ENCODE measurements at regions not wholly inside any gene's neighbourhood (a gene's known extent, or its start where the extent isn't known, plus 50 kb on each side); places are given as distances from the start of the nearest gene placed in this dataset.
"Not testable (repeated sequence)": the region's sequence is repeated elsewhere in the genome, so short reads cannot be mapped to it uniquely, and the experiment has no call there.

- Histone ChIP-seq H3K27me3 (replicated peaks in 1 of 4; ENCODE audit: control extremely low read depth in 1 of 4, control insufficient read depth in 3 of 4, insufficient read depth in 4 of 4, low read length in 3 of 4) (no peaks in the 10 kb centered on the region), H3K9ac (ENCODE audit: low read length) (no peak overlapping the region), H3K9me3 (ENCODE audit: control extremely low read depth in 1 of 3, control insufficient read depth in 2 of 3, insufficient read depth in 1 of 3, low read length in 2 of 3) (no peaks in the 10 kb centered on the region), H2AFZ (ENCODE audit: insufficient read depth, low read depth, low read length, poor library complexity, severe bottlenecking) (no peak overlapping the region), H3K36me3 (replicated peaks in 1 of 2; ENCODE audit: control extremely low read depth in 1 of 2, control insufficient read depth in 1 of 2, extremely low read depth in 1 of 2, insufficient read depth in 2 of 2, low read length in 1 of 2) (no peaks in the 10 kb centered on the region), H3K4me2 (replicated peaks; ENCODE audit: low read depth, low read length, poor library complexity, severe bottlenecking) (no peak overlapping the region), H3K79me2 (ENCODE audit: control insufficient read depth, insufficient read depth, low read length) (no peaks in the 10 kb centered on the region), H3K27ac (ENCODE audit: low read length in 2 of 2) (no peak overlapping the region), H4K20me1 (ENCODE audit: control insufficient read depth, insufficient read depth, low read length, poor library complexity, severe bottlenecking) (no peaks in the 10 kb centered on the region), H3K4me3 (ENCODE audit: control extremely low read depth in 1 of 5, extremely low read depth in 1 of 5, insufficient read depth in 1 of 5, low read depth in 2 of 5, low read length in 4 of 5) (no peak overlapping the region), H3K4me1 (ENCODE audit: control insufficient read depth in 2 of 2, insufficient read depth in 2 of 2, low read length in 2 of 2) (no peaks in the 10 kb centered on the region)
- CTCF ChIA-PET, result no interaction called here
- H3K27me3 Mint-ChIP-seq, result no peaks in the 10 kb centered on the region
- ATAC-seq (ENCODE audit: low read depth) (no peak), DNase-seq (no peak)
- POLR2A ChIA-PET, result no interaction called here
- H3K9me3 Mint-ChIP-seq (ENCODE audit: insufficient read depth), result peaks cover 2% of the 10 kb centered on the region
- H3K4me3 Mint-ChIP-seq, result no peak overlapping the region
- intact Hi-C loops (cut with micrococcal nuclease), result no loop called here
- WGBS (ENCODE audit: insufficient coverage), result 86% methylated on average over 2 of the region's 2 CpGs
- no peak overlapping the region for H3K27ac Mint-ChIP-seq
- no peaks in the 10 kb centered on the region for H3K4me1 Mint-ChIP-seq
- no peak for TF ChIP-seq EZH2 (IDR thresholded peaks at IDR 0.05; ENCODE audit: borderline replicate concordance, insufficient read depth, low read depth, low read length, poor library complexity, severe bottlenecking)
- TF ChIP-seq, protein P1, sequence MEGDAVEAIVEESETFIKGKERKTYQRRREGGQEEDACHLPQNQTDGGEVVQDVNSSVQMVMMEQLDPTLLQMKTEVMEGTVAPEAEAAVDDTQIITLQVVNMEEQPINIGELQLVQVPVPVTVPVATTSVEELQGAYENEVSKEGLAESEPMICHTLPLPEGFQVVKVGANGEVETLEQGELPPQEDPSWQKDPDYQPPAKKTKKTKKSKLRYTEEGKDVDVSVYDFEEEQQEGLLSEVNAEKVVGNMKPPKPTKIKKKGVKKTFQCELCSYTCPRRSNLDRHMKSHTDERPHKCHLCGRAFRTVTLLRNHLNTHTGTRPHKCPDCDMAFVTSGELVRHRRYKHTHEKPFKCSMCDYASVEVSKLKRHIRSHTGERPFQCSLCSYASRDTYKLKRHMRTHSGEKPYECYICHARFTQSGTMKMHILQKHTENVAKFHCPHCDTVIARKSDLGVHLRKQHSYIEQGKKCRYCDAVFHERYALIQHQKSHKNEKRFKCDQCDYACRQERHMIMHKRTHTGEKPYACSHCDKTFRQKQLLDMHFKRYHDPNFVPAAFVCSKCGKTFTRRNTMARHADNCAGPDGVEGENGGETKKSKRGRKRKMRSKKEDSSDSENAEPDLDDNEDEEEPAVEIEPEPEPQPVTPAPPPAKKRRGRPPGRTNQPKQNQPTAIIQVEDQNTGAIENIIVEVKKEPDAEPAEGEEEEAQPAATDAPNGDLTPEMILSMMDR (IDR thresholded peaks at IDR 0.05), result no peak
These were observed 226.2 kb upstream of the DGKB start for GRCh38 chr7:15128716-15129115.

GRCh38 chr7:15126653-15127052 is 224.1 kb upstream of the DGKB start:
- H3K4me3 Mint-ChIP-seq; H3K36me3 ChIP-seq (replicated peaks in 1 of 2; ENCODE audit: control extremely low read depth in 1 of 2, control insufficient read depth in 1 of 2, extremely low read depth in 1 of 2, insufficient read depth in 2 of 2, low read length in 1 of 2); H3K4me1 ChIP-seq (ENCODE audit: control insufficient read depth in 2 of 2, insufficient read depth in 2 of 2, low read length in 2 of 2); H3K27ac Mint-ChIP-seq; H3K4me1 Mint-ChIP-seq; H2AFZ ChIP-seq (ENCODE audit: insufficient read depth, low read depth, low read length, poor library complexity, severe bottlenecking); H3K9me3 Mint-ChIP-seq (ENCODE audit: insufficient read depth); H3K27me3 Mint-ChIP-seq; H3K27ac ChIP-seq (ENCODE audit: low read length in 2 of 2); H3K9me3 ChIP-seq (ENCODE audit: control extremely low read depth in 1 of 3, control insufficient read depth in 2 of 3, insufficient read depth in 1 of 3, low read length in 2 of 3); H4K20me1 ChIP-seq (ENCODE audit: control insufficient read depth, insufficient read depth, low read length, poor library complexity, severe bottlenecking); H3K27me3 ChIP-seq (replicated peaks in 1 of 4; ENCODE audit: control extremely low read depth in 1 of 4, control insufficient read depth in 3 of 4, insufficient read depth in 4 of 4, low read length in 3 of 4); ATAC-seq (ENCODE audit: low read depth); DNase-seq; H3K4me3 ChIP-seq (ENCODE audit: control extremely low read depth in 1 of 5, extremely low read depth in 1 of 5, insufficient read depth in 1 of 5, low read depth in 2 of 5, low read length in 4 of 5); H3K4me2 ChIP-seq (replicated peaks; ENCODE audit: low read depth, low read length, poor library complexity, severe bottlenecking); H3K9ac ChIP-seq (ENCODE audit: low read length); H3K79me2 ChIP-seq (ENCODE audit: control insufficient read depth, insufficient read depth, low read length); POLR2A ChIA-PET; CTCF ChIA-PET; intact Hi-C loops (cut with micrococcal nuclease): not testable (repeated sequence)
- 83% methylated on average over 1 of the region's 1 CpG for WGBS (ENCODE audit: insufficient coverage)

Measured in B cell (primary cell).